HG02798 (cell line): ENCODE measurements at regions not wholly inside any gene's neighbourhood (a gene's known extent, or its start where the extent isn't known, plus 50 kb on each side); places are given as distances from the start of the nearest gene placed in this dataset.
"Not testable (repeated sequence)": the region's sequence is repeated elsewhere in the genome, so short reads cannot be mapped to it uniquely, and the experiment has no call there.

ENCODE experiments used
- ATAC-seq: cut with Tn5 transposase; IDR thresholded peaks from one replicate; pipeline ENCODE4 v1.9.1; 2021; ENCODE audit warnings: mild to moderate bottlenecking; ENCODE audit not compliant: unreplicated experiment, poor library complexity

GRCh38 chr1:87965193-87965592, 636.5 kb downstream of the LMO4 start:
- no peak for ATAC-seq

DNA sequence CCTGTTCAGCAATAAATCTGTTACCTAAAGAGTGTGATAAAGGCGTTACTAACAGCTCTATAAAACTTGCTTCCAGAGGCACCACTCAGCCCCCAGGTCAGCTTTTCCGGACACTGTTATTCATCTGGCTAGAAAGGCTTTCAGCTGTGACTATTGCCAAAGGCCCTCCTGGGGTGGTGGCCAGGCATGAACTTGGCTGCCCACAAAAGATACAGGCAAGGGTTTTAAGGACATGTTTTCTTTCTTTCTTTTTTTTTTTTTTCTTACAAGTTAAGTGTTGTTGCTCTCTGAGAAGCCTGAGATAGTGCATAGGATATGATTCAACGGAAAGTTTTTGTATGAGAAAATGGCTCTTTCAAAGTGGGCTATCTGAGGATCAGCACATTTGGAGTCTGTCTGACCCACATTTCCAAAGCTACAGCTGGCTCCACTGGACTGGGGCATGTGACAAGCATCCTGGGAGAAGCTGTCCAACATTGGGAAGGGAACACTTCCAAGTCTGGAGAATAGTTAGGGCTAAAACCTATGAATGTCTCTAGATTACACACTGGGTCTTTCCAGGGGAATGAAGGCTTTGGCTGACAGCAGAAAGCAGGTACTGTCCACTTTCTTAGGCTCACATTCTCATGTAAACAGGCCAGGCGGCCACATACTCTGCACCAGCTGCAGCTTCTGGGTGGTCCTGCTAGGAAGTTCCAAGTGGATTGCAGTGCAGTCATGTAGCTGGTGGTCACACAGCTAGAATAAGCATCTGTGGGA, 639.7 kb downstream of the LMO4 start:
- ATAC-seq = no peak

- no peak for ATAC-seq
Measured at GRCh38 chr1:87969040-87969439, 640.4 kb downstream of the LMO4 start.

DNA sequence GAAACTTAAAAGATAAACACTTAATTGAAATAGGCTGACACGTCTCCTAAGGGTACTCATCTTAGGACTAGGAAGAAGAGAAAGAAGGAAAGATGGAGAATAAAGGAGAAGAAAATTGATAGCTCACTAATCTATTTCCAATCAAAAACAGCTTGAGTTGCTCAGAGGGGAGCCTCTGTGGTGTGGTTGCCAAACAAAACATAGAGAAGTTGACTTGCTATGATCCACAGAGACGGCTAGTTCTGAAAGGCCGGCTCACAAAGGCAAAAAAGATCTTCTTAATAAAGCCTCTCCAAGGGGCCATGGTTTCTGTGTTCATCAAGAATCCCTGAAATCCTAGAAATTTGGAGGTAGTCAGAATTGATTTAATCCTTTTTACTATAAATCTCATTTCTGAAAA, 644.1 kb downstream of the LMO4 start:
- ATAC-seq = no peak

DNA sequence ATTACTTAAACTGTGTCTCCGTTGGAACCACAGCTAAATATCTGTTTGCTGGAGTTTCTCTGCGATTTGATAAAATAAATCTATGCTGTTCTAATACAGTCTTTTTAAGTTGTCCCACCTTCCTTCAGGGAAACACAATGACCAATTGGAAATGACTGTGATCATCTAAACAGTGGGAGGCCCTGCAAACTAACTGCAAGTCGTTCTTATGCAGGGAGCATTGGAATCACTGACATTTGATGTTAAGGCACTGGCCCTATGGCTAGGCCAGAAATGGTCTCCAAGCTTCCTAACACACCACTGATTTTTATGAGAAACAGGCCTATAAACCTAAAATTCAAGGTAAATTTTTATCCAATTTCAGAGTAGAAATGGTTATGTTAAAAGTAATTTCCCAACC, 645.2 kb downstream of the LMO4 start:
- no peak for ATAC-seq

- ATAC-seq = no peak
Measured at GRCh38 chr1:87976316-87976715, 647.6 kb downstream of the LMO4 start.

GRCh38 chr1:87977145-87977544, 648.5 kb downstream of the LMO4 start:
- no peak for ATAC-seq

- no peak for ATAC-seq
Measured at GRCh38 chr1:87979079-87979478, 650.4 kb downstream of the LMO4 start.

DNA sequence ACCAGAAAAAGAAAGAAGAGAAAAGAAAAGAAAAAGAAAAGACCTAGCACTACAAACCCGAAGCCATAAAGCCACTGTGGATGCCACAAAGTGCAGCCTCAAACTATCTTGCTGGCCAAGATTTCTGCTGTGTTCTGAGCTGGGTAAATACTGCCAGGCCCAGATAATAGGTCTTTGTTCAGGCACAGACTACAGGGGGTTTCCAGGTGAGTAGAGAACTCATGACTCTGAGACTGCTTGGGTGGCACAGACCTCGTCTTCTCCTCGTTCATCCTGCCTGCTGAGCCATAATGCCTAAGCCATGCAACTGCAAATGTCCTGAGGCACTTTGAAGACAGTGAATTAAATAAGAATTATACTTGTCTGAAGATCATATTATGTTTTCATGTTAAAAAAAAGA, 651.8 kb downstream of the LMO4 start:
- ATAC-seq = peak; percentile 50

DNA sequence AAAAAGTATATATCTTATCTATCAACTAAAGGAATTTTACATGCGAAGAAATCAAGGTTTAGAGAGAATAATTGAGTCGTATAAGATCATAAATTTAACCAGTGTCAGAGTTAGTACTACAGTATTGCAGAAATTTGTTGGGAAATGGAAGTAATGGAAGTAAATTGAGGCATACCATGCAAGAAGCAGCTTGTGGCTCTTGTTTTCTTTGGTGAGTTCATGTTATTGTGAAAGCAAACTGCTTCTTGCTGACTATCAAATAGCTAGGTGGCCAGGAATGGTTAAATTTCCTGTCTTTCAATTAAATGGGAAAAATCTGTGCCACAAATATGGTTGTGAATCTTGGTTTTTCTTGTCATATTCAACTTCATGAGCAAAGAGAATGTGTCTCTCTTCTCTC, 652.7 kb downstream of the LMO4 start:
- ATAC-seq = no peak

- ATAC-seq = no peak
Measured at GRCh38 chr1:87981810-87982209, 653.1 kb downstream of the LMO4 start.

- no peak for ATAC-seq
Measured at GRCh38 chr1:87983841-87984240, 655.2 kb downstream of the LMO4 start.

GRCh38 chr1:87985071-87985470, 656.4 kb downstream of the LMO4 start:
- ATAC-seq = no peak

DNA sequence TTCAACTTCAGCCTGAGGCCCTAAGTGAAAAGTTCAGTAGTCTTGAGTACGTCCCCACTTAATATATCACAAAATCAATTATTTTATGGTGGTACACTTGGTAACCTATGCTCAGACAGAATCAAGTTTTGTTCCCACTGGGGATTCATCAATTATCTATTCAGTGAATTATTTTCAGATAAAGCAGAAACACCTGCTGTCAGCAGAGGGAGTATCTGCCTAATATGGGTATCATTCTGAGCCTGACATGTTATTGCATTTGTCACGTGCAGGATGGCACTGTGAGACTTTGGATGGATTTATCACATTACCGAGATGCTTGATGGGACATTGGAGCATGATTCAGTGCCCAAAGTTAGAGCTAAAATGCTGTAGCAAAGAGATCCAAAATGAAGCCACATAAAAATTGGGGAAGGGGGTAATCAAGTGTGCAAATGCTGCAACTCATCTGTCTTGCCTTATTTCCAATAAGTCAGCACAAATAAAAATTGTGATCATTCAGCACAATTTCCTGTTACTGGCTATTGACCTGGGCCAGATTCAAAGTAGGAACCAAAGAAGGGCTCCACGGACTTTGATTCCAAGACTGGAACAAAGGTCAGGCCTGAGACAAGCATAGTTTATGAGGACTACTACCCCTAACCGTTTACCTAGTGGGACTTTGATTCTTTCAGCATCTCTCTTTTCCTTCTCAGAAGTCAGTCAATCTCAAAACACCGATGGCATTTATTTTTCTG, 657.6 kb downstream of the LMO4 start:
- no peak for ATAC-seq

- ATAC-seq = no peak
Measured at GRCh38 chr1:87989346-87989745, 660.7 kb downstream of the LMO4 start.

DNA sequence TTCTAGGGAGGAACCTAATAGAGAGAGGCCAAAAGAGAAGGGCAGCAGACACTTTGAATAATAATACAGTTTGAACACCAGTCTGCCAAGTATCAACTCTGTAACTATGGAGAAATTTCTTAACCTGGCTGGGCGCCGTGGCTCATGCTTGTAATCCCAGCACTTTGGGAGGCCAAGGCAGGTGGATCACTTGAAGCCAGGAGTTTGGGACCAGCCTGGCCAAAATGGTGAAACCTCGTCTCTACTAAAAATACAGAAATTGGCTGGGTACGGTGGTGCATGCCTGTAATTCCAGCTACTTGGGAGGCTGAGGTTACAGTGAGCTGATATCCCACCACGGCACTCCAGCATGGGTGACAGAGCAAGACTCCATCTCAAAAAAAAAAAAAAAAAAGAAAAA, 663.9 kb downstream of the LMO4 start:
- ATAC-seq = not testable (repeated sequence)

GRCh38 chr1:87993051-87993450, 664.4 kb downstream of the LMO4 start:
- no peak for ATAC-seq

GRCh38 chr1:87999852-88000251, 671.2 kb downstream of the LMO4 start:
- no peak for ATAC-seq

GRCh38 chr1:88001460-88001859, 672.8 kb downstream of the LMO4 start:
- ATAC-seq = no peak

GRCh38 chr1:88003255-88003654, 674.6 kb downstream of the LMO4 start:
- ATAC-seq = no peak

DNA sequence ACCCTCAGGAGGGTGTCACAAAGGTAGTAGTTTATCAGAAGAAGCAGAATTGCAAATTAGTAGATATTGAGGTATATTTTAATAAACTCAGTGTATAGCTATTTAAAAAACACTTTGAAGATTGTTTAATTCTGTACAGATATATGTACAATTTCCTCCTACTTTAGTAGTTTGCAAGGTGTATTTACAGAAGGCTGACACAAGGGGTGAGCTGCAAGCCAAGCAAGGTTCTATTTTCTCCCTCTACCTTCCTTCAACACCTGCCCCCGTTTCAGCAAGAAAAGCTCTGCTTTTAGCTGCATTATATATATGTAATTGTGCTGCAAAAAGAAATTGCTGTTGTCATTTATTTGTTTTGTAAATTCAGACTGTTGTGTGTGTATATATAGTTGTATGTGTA, 674.2 kb upstream of the PKN2 start:
- no peak for ATAC-seq

GRCh38 chr1:88013485-88013884, 670.6 kb upstream of the PKN2 start:
- no peak for ATAC-seq
